Rectal smooth muscle tissue (tissue), 1 donor: ENCODE measurements at regions not wholly inside any gene's neighbourhood (a gene's known extent, or its start where the extent isn't known, plus 50 kb on each side); places are given as distances from the start of the nearest gene placed in this dataset.
"Not testable (repeated sequence)": the region's sequence is repeated elsewhere in the genome, so short reads cannot be mapped to it uniquely, and the experiment has no call there.

Experiments
- H3K27ac ChIP-seq: one replicate; pipeline ENCODE4 v1.7.0; 2013; ENCODE audit warnings: low read depth, low read length, inconsistent platforms
- H3K27me3 ChIP-seq: one replicate; pipeline ENCODE4 v1.7.0; 2013; ENCODE audit warnings: low read length; ENCODE audit not compliant: control insufficient read depth, insufficient read depth
- H3K36me3 ChIP-seq: one replicate; pipeline ENCODE4 v1.7.0; 2013; ENCODE audit warnings: low read length; ENCODE audit not compliant: control insufficient read depth, insufficient read depth
- H3K4me1 ChIP-seq: one replicate; pipeline ENCODE4 v1.7.0; 2013; ENCODE audit warnings: low read length; ENCODE audit not compliant: control insufficient read depth, insufficient read depth
- H3K4me3 ChIP-seq: one replicate; pipeline ENCODE4 v1.7.0; 2013; ENCODE audit warnings: low read length
- H3K9ac ChIP-seq: one replicate; pipeline ENCODE4 v1.7.0; 2013; ENCODE audit warnings: low read length

DNA sequence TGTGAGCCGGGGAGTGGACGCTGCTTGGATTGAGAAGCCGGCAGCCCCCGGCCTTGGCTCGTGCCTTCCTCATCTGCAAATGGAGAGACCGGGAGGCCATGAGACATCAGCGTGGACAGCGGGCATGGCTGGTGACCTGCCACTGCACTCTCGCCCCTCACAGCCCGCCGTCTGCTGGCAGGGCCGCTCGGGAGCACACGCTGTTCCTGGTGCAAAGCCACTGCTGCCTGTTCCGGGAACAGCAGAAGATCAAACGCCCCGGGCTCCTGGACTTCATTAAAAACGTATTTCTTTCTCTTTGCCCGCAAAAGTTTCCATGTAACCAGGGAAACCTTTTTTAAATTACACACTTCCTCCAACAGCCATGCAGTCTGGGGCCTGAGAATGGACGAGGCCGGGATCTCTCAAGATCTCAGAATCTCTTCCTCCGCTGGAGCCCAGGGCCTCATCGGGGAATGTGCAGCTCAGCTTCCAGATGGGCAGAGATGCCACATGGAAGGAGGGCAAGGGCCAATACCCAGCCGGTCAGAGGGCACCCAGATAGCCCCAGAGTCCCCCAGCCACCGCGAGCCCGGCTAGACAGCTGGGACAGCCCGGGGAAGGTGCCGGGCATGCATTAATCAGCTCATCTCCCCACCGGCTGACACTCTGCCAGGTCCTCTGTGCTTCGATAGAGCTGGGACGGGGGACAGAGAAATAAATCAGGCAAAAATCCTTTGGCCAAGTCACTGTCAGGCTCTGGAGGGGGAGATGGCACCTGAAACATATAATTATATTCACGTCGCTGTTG lies 62.8 kb upstream of the PRR5 start:
- no peaks in the 10 kb centered on the region for H3K4me1 ChIP-seq
- no peak overlapping the region for H3K27ac ChIP-seq
- H3K27me3 ChIP-seq, result no peaks in the 10 kb centered on the region
- no peak overlapping the region for H3K9ac ChIP-seq
- no peaks in the 10 kb centered on the region for H3K36me3 ChIP-seq
- H3K4me3 ChIP-seq, result no peak overlapping the region

DNA sequence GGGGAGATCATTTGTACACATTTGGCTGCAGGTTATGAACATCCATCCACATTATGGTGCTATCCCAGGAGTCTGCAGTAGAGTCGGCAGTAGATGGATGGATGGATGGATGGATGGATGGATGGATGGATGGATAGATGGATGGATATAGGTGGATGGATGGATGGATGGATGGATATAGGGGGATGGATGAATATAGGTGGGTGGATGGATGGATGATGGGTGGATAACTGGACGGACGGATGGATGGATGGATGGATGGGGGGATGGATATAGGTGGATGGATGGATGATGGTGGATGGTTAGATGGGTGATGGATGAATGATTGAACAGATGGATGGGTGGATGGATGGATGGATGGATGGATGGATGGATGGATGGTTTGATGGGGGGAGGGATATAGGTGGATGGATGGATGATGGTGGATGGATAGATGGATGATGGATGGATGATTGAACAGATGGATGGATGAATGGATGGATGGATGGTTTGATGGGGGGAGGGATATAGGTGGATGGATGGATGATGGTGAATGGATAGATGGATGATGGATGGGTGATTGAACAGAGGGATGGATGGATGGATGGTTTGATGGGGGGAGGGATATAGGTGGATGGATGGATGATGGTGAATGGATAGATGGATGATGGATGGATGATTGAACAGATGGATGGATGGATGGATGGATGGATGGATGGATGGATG lies 65.3 kb upstream of the PRR5 start:
- H3K4me3 ChIP-seq, H3K27ac ChIP-seq: not testable (repeated sequence)

DNA sequence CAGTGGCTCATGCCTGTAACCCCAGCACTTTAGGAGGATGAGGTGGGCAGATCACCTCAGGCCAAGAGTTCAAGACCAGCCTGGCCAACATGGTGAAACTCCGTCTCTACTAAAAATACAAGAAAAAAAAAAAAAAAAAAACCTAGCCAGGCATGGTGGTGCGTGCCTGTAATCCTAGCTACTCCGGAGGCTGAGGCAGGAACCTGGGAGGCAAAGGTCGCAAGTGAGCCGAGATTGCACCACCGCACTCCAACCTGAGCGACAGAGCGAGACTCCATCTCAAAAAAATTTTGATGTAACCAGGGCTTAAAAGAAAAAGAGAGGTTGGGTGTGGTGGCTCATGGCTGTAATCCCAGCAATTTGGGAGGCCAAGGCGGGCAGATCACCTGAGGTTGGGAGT lies 66.4 kb upstream of the PRR5 start:
- not testable (repeated sequence) for H3K27ac ChIP-seq, H3K9ac ChIP-seq, H3K4me3 ChIP-seq, H3K36me3 ChIP-seq, H3K27me3 ChIP-seq, H3K4me1 ChIP-seq

More for the DNA sequence above, 65.3 kb upstream of the PRR5 start:
- not testable (repeated sequence) for H3K36me3 ChIP-seq, H3K4me1 ChIP-seq, H3K27me3 ChIP-seq, H3K9ac ChIP-seq

DNA sequence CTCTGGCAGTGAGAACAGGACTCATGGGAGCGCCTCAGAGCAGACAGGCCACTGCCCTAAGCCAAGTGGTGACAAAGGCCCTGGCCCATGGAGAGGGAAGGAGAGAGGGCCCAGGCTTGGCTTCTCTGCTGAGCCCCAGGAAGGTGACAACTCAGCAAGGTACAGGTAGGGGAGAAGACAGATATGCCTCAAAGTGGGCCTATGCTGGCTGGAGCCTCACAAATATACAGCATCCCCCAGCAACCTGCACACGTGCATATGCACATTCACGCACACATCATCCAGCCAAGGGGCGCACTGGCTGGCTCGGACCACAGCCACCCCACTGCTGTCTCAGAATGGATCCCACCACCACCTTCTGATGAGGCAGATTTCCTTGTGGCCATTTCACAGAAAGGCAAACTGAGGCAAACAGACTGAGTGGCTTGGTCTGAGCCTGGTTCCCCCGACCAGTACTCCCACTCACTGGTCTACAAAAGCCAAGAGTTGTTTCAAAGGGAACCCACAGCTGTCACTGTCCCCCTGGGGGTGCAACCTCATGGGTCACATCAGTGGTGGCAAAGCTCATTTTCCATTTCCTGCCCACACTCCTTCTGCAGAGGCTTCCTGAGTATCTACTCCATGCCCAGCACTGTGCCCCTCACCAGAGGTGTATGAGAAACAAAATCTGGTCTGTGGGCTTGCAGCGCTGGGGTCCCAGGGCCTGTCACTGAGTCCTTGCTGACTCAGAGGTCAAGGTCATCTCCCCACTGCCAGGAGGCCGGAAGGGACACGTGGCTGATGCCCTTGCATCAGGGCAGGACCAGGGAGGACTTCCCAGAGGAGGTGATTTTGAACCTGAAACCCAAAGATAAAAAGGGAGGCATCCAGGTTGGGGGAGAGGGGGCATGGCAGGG lies 67.3 kb upstream of the PRR5 start:
- H3K27me3 ChIP-seq, result no peaks in the 10 kb centered on the region
- H3K9ac ChIP-seq, result no peak overlapping the region
- no peaks in the 10 kb centered on the region for H3K4me1 ChIP-seq
- no peak overlapping the region for H3K27ac ChIP-seq
- H3K36me3 ChIP-seq, result no peaks in the 10 kb centered on the region
- no peak overlapping the region for H3K4me3 ChIP-seq

DNA sequence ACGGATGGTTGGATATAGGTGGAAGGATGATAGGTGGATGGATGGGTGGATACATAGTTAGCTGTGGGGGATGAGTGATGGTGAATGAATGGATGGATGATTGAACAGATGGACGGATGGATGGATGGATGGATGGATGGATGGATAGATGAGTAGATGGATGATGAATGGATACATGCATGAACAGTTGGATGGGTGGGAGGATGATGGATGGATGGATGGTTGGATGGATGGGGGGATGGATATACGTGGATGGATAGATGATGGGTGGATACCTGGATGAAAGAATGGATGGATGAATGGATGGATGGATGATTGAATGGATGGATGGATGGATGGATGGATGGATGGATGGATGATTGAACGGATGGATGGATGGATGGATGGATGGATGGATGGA lies 68.4 kb upstream of the PRR5 start:
- no peaks in the 10 kb centered on the region for H3K36me3 ChIP-seq
- H3K4me3 ChIP-seq, result no peak overlapping the region
- H3K4me1 ChIP-seq, result no peaks in the 10 kb centered on the region
- no peaks in the 10 kb centered on the region for H3K27me3 ChIP-seq
- no peak overlapping the region for H3K9ac ChIP-seq
- H3K27ac ChIP-seq, result no peak overlapping the region

DNA sequence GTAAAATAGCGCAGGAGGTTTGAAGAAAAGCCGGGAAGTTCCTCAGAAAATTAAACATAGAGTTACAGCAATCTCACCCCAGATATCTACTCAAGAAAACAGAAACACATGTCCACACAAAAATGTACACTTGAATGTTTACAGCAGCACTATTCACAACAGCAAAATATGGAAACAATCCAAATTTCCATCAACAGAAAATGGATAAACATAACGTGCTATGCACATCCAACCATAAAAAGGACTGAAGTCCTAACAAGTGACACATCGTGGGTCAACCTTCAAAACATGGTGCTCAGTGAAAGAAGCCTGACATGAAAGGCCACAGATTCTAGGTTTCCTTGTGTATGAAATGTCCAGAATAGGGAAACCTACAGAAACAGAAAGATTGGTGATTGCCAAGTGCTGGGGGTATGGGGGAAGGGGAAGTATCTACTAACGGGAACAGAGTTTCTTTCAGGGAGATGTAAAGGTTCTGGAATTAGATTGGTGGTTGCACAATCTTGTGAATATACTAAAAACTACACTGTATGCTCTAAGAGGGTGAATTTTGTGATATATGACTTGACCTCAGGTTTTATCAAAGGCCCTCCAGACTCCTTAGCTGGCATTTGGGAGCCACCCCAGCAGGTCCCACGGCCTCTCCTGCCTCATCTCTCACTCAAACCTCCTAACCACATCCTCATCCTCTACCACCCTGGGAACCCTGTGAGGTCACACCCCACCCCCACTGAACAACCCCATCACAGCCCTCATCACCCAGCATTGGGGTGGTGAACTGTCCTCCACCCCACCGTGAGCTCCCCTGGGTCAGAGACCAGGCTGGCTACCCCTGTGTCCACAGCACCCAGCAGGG lies 69.2 kb upstream of the PRR5 start:
- H3K4me1 ChIP-seq, result no peaks in the 10 kb centered on the region
- no peaks in the 10 kb centered on the region for H3K36me3 ChIP-seq
- H3K27me3 ChIP-seq, result no peaks in the 10 kb centered on the region
- H3K9ac ChIP-seq, result no peak overlapping the region
- H3K4me3 ChIP-seq, result no peak overlapping the region
- H3K27ac ChIP-seq, result no peak overlapping the region

DNA sequence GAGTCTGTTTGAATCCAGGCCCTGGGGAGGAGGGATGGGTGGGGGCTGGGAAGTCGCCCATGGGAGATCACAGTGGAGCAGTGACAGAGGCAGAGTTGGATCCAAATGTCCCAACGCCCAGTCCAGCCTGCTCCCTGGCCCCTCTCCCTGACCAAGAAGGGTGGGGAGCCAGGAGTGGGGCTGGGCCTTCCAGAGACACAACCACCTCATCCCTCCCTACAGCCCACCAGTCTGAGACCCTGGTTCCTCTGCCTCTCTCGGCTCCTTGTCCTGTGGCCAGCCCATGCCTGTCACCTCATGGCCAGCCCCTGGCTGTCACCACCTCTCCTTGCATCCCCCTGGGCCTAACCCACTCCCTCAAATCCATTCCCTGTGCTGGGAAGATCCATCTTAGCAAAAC lies 71.2 kb upstream of the PRR5 start:
- Histone ChIP-seq H3K4me3 (no peak overlapping the region), H3K4me1 (no peaks in the 10 kb centered on the region), H3K9ac (no peak overlapping the region), H3K36me3 (no peaks in the 10 kb centered on the region), H3K27ac (no peak overlapping the region), H3K27me3 (no peaks in the 10 kb centered on the region)

DNA sequence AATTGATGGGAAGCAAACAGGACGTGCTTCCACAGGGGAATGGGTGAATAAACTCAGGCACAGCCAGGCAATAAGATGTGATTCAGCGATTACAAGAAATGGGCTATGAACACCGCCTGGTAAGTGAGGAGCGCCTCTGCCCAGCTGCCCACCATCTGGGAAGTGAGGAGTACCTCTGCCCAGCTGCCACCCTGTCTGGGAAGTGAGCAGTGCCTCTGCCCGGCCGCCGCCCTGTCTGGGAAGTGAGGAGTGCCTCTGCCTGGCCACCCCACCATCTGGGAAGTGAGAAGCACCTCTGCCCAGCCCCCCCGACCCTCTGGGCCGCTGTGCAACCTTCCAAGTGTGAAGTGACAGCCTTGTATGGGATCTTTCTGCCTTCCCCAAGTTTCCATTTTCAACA lies 73.2 kb upstream of the PRR5 start:
- H3K4me1 ChIP-seq, result no peaks in the 10 kb centered on the region
- H3K9ac ChIP-seq, result no peak overlapping the region
- H3K27me3 ChIP-seq, result no peaks in the 10 kb centered on the region
- no peak overlapping the region for H3K27ac ChIP-seq
- H3K4me3 ChIP-seq, result no peak overlapping the region
- H3K36me3 ChIP-seq, result no peaks in the 10 kb centered on the region

DNA sequence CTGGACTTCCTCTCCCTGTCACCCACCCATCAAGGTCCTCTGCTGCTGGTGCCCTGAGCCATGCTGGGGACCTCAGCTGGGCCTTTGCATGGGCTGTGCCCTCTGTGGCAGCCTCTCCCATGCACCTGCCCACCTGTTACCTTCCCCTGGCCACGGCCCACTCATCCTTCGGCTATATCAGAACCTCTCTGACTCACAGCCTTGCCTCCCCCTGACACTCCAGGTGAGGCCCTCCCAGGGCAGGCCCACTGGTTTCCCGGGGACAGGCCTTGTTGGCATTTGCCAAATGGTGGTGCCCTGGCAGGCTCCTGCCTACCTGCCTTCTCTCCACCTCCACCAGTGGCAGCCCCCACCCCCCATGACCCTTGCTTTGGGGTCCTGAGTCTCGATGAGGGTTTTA lies 73.7 kb upstream of the PRR5 start:
- H3K27me3 ChIP-seq, result no peaks in the 10 kb centered on the region
- no peak overlapping the region for H3K9ac ChIP-seq
- H3K4me3 ChIP-seq, result no peak overlapping the region
- no peak overlapping the region for H3K27ac ChIP-seq
- no peaks in the 10 kb centered on the region for H3K4me1 ChIP-seq
- no peaks in the 10 kb centered on the region for H3K36me3 ChIP-seq

DNA sequence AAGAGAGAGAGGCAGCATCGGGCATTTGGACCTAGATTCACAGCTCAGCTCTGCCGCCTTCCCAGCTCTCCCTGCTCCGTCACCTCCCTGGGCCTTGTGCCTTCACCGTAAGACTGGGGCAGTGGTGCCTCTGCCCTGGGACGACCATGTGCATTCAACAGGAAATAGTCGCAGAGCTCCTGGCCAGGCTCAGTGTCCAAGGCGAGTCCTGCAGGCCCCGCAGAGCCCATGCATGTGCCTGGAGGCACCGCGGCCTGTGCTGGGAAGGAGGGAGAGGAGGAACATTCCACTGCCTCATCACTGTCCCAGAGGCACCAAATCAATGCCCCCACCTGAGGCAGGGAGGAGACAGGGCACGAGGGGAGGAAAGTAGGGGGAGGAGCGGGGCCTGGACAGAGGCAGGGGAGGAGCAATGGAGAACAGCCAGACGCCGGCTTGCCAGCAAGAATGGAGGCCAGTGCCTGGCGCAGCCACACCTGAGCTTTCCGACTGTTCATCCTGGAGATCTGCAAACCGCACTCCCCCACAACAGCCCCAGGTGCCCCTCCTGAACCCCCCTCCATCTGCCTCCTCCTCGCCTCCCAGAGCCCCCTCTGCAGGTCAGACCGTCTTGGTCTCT lies 74.4 kb upstream of the PRR5 start:
- H3K36me3 ChIP-seq, result no peaks in the 10 kb centered on the region
- H3K4me1 ChIP-seq, result no peaks in the 10 kb centered on the region
- no peak overlapping the region for H3K4me3 ChIP-seq
- H3K27ac ChIP-seq, result no peak overlapping the region
- no peaks in the 10 kb centered on the region for H3K27me3 ChIP-seq
- no peak overlapping the region for H3K9ac ChIP-seq

DNA sequence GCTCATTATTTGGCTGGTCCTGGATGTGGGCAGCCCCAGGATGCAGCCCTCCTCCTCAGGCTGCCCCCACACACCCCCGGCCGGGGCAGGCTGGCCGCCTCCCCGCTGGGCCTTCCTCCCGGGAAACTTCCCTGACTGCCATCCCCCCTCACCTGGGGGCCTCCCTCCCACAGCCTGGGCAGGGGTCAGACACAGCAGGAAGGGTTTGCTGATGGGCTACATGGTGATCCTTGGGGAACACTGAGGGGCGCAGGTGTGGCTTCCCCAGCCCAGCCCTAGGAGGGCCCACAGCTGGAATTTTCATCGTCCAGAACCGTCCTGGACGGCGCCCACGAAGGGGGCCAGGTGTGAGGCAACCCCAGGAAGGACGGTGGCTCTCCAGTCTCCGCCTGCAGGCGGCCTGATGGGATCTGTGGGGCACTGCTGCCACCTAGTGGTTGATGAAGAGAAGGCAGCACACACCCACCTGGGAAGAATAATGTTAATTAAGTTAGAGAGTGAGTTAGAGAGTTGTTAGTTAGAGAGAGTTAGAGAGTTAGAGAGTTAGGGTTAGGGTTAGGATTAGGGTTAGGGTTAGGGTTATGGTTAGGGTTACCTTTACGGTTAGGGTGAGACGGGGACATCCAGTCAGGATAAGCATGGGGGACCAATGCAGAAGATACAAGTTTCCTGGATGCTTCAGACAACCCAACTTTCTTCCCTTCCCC lies 75.9 kb upstream of the PRR5 start:
- Histone ChIP-seq H3K9ac (no peak overlapping the region), H3K27me3 (no peaks in the 10 kb centered on the region), H3K4me3 (no peak overlapping the region), H3K4me1 (no peaks in the 10 kb centered on the region), H3K27ac (no peak overlapping the region), H3K36me3 (no peaks in the 10 kb centered on the region)
